ENCODE measurements at regions not wholly inside any gene's neighbourhood (a gene's known extent, or its start where the extent isn't known, plus 50 kb on each side); places are given as distances from the start of the nearest gene placed in this dataset.

- no TSS peak for BruUV-seq (replicated peaks)
- H3K4me1 ChIP-seq (ENCODE audit: control insufficient read depth, insufficient read depth, low read length), result no peaks in the 10 kb centered on the region
- ChIA-PET POLR2A (no interaction called here), CTCF (no interaction called here)
- in situ Hi-C loops (cut with HindIII; ENCODE audit: low pct_unique_long_range_greater_than_20kb, low sequenced_read_pairs) (no loop called here), intact Hi-C loops (cut with micrococcal nuclease; ENCODE audit: unreplicated experiment) (no loop called here)
- no peaks in the 10 kb centered on the region for H3K9me3 ChIP-seq (ENCODE audit: control insufficient read depth, insufficient read depth, low read depth, low read length)
- H3K4me3 ChIP-seq (ENCODE audit: low read depth in 2 of 2, low read length in 2 of 2), result no peak overlapping the region
- TF ChIP-seq, protein P1, sequence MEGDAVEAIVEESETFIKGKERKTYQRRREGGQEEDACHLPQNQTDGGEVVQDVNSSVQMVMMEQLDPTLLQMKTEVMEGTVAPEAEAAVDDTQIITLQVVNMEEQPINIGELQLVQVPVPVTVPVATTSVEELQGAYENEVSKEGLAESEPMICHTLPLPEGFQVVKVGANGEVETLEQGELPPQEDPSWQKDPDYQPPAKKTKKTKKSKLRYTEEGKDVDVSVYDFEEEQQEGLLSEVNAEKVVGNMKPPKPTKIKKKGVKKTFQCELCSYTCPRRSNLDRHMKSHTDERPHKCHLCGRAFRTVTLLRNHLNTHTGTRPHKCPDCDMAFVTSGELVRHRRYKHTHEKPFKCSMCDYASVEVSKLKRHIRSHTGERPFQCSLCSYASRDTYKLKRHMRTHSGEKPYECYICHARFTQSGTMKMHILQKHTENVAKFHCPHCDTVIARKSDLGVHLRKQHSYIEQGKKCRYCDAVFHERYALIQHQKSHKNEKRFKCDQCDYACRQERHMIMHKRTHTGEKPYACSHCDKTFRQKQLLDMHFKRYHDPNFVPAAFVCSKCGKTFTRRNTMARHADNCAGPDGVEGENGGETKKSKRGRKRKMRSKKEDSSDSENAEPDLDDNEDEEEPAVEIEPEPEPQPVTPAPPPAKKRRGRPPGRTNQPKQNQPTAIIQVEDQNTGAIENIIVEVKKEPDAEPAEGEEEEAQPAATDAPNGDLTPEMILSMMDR (IDR thresholded peaks at IDR 0.05), result no peak
- TF ChIP-seq SIN3A (IDR thresholded peaks at IDR 0.05; ENCODE audit: borderline replicate concordance, insufficient read depth, low read depth, low read length), result no peak
- TF ChIP-seq REST (IDR thresholded peaks at IDR 0.05; ENCODE audit: insufficient read depth in 1 of 2, low read depth in 2 of 2, low read length in 1 of 2), result no peak
- no peak for TF ChIP-seq TCF7L2 (IDR thresholded peaks at IDR 0.05; ENCODE audit: low read depth, low read length)
- ATAC-seq, result no peak
- no peak for DNase-seq (ENCODE audit: low read depth, low spot score)
- no peaks in the 10 kb centered on the region for H3K27me3 ChIP-seq (ENCODE audit: control insufficient read depth, insufficient read depth, low read length)
- H3K36me3 ChIP-seq (ENCODE audit: control insufficient read depth, insufficient read depth, low read length), result no peaks in the 10 kb centered on the region
- H3K27ac ChIP-seq (ENCODE audit: low read length), result no peak overlapping the region
Measured at GRCh38 chr20:60446267-60447111, 488.3 kb downstream of the CDH26 start.

- no TSS peak for BruUV-seq (replicated peaks)
Measured at GRCh38 chr20:60447703-60448102, 489.5 kb downstream of the CDH26 start.

More at GRCh38 chr20:60447703-60448102, 489.5 kb downstream of the CDH26 start:
- DNase-seq (ENCODE audit: low read depth, low spot score) (no peak), ATAC-seq (no peak)
- CTCF ChIA-PET, result no interaction called here
- H3K4me1 ChIP-seq (ENCODE audit: control insufficient read depth, insufficient read depth, low read length), result no peaks in the 10 kb centered on the region
- no peaks in the 10 kb centered on the region for H3K27me3 ChIP-seq (ENCODE audit: control insufficient read depth, insufficient read depth, low read length)
- POLR2A ChIA-PET, result no interaction called here
- TF ChIP-seq REST (IDR thresholded peaks at IDR 0.05; ENCODE audit: insufficient read depth in 1 of 2, low read depth in 2 of 2, low read length in 1 of 2) (no peak), POLR2AphosphoS5 (IDR thresholded peaks at IDR 0.05; ENCODE audit: low read depth, low read length) (no peak), TCF7L2 (IDR thresholded peaks at IDR 0.05; ENCODE audit: low read depth, low read length) (no peak), SIN3A (IDR thresholded peaks at IDR 0.05; ENCODE audit: borderline replicate concordance, insufficient read depth, low read depth, low read length) (no peak)
- TF ChIP-seq, protein P1 (IDR thresholded peaks at IDR 0.05), result no peak
- no peaks in the 10 kb centered on the region for H3K9me3 ChIP-seq (ENCODE audit: control insufficient read depth, insufficient read depth, low read depth, low read length)
- intact Hi-C loops (cut with micrococcal nuclease; ENCODE audit: unreplicated experiment), result no loop called here
- H3K36me3 ChIP-seq (ENCODE audit: control insufficient read depth, insufficient read depth, low read length), result no peaks in the 10 kb centered on the region
- H3K27ac ChIP-seq (ENCODE audit: low read length), result no peak overlapping the region
- in situ Hi-C loops (cut with HindIII; ENCODE audit: low pct_unique_long_range_greater_than_20kb, low sequenced_read_pairs), result no loop called here
- no peak overlapping the region for H3K4me3 ChIP-seq (ENCODE audit: low read depth in 2 of 2, low read length in 2 of 2)

Measured in Panc1 (cell line).